H1 (cell line): ENCODE measurements at regions not wholly inside any gene's neighbourhood (a gene's known extent, or its start where the extent isn't known, plus 50 kb on each side); places are given as distances from the start of the nearest gene placed in this dataset.

Experiments
- CTCF ChIA-PET: fragments of 300-600 bp; sonication (Branson Sonifier 250); formaldehyde crosslinking; loops from one replicate; lab custom pipeline; 2021; ENCODE audit not compliant: partially characterized antibody; lab: Charles Lee
- POLR2A ChIA-PET: fragments of 300-600 bp; sonication (Branson Sonifier 250); formaldehyde crosslinking; loops from one replicate; lab custom pipeline; 2021; ENCODE audit warnings: inconsistent platforms; ENCODE audit not compliant: partially characterized antibody; lab: Charles Lee
- DNase-seq, 2 experiments: peaks; one replicate each; pipeline versions ENCODE4 v3.0.0 to v3.0.0-alpha.2; 2010 to 2022; ENCODE audit warnings: low spot score in 2 of 2, low read depth in 1 of 2, mixed read lengths in 1 of 2
- FAIRE-seq: peaks from 2 replicates; lab custom pipeline; 2011; peaks lifted over from hg19 to GRCh38; lab: Jason Lieb, UNC
- H2AFZ ChIP-seq: 2 replicates; pipeline ENCODE4 v1.8.1; 2012; ENCODE audit warnings: low read length, inconsistent platforms
- H2AK5ac ChIP-seq: 2 replicates; pipeline ENCODE4 v1.6.1; 2013; ENCODE audit warnings: low read depth, low read length
- H2BK120ac ChIP-seq: replicated peaks from 2 replicates; pipeline ENCODE3; 2013; ENCODE audit warnings: low read depth, low read length, inconsistent platforms
- H2BK12ac ChIP-seq: 2 replicates; pipeline ENCODE4 v1.6.1; 2013; ENCODE audit warnings: low read depth, low read length
- H2BK15ac ChIP-seq: 2 replicates; pipeline ENCODE4 v1.6.1; 2013; ENCODE audit warnings: low read length
- H2BK20ac ChIP-seq: 2 replicates; pipeline ENCODE4 v1.6.1; 2013; ENCODE audit warnings: low read length
- H2BK5ac ChIP-seq: 2 replicates; pipeline ENCODE4 v1.6.1; 2013; ENCODE audit warnings: low read depth, low read length
- H3K14ac ChIP-seq: 2 replicates; pipeline ENCODE4 v1.6.1; 2013; ENCODE audit warnings: inconsistent platforms; ENCODE audit not compliant: insufficient read length
- H3K18ac ChIP-seq: 2 replicates; pipeline ENCODE4 v1.6.1; 2013; ENCODE audit warnings: low read length; ENCODE audit errors: extremely low read depth
- H3K23ac ChIP-seq: 2 replicates; pipeline ENCODE4 v1.6.1; 2013; ENCODE audit warnings: inconsistent platforms; ENCODE audit not compliant: insufficient read length
- H3K23me2 ChIP-seq: 2 replicates; pipeline ENCODE4 v1.6.1; 2013; ENCODE audit warnings: low read depth, low read length
- H3K27ac ChIP-seq: 2 replicates; pipeline ENCODE4 v1.6.1; 2011; ENCODE audit warnings: low read depth, low read length, inconsistent platforms
- H3K27me3 ChIP-seq, 4 experiments: replicated peaks in 1 of 4; 1 replicate in 1 of 4; 2 replicates in 3 of 4; pipeline versions ENCODE4 v1.6.1 to v1.8.1; 2011 to 2013; ENCODE audit warnings: low read length in 3 of 4, mild to moderate bottlenecking in 3 of 4, inconsistent platforms in 2 of 4, mixed read lengths in 2 of 4, moderate library complexity in 1 of 4; ENCODE audit not compliant: control insufficient read depth in 3 of 4, insufficient read depth in 3 of 4; ENCODE audit errors: extremely low read depth in 1 of 4
- H3K36me3 ChIP-seq, 4 experiments: 2 replicates each; pipeline versions ENCODE4 v1.6.1 to v1.8.1; 2011 to 2013; ENCODE audit warnings: mild to moderate bottlenecking in 4 of 4, low read length in 3 of 4, moderate library complexity in 2 of 4, control low read depth in 1 of 4, inconsistent platforms in 1 of 4; ENCODE audit not compliant: insufficient read depth in 4 of 4, control insufficient read depth in 2 of 4
- H3K4ac ChIP-seq: replicated peaks from 2 replicates; pipeline ENCODE3; 2013; ENCODE audit warnings: low read length, low read depth, mixed read lengths, inconsistent platforms; ENCODE audit not compliant: insufficient read length
- H3K4me1 ChIP-seq, 4 experiments: replicated peaks in 1 of 4; 1 replicate in 1 of 4; 2 replicates in 3 of 4; pipeline versions ENCODE4 v1.6.1 to v1.8.1; 2011 to 2013; ENCODE audit warnings: low read length in 3 of 4, inconsistent platforms in 2 of 4, mixed read lengths in 1 of 4; ENCODE audit not compliant: insufficient read depth in 4 of 4, control insufficient read depth in 3 of 4
- H3K4me2 ChIP-seq, 2 experiments: 2 replicates each; pipeline versions ENCODE4 v1.6.1 to v1.8.1; 2011 to 2013; ENCODE audit warnings: low read depth in 2 of 2, low read length in 2 of 2, control low read depth in 1 of 2, inconsistent platforms in 1 of 2, mild to moderate bottlenecking in 1 of 2; ENCODE audit not compliant: insufficient read depth in 1 of 2
- H3K4me3 ChIP-seq, 4 experiments: fragments of 200-600, 300-600 bp in 1 of 4; sonication (generic), shearing (Covaris generic), sonication (Bioruptor Twin) in 1 of 4; 2 replicates each; pipeline versions ENCODE4 v1.5.1 to v1.8.1; 2011 to 2016; ENCODE audit warnings: low read length in 4 of 4, low read depth in 3 of 4, control low read depth in 2 of 4, inconsistent platforms in 2 of 4, mild to moderate bottlenecking in 2 of 4, mixed read lengths in 1 of 4, moderate library complexity in 1 of 4; ENCODE audit not compliant: insufficient read depth in 2 of 4; ENCODE audit errors: extremely low read depth in 1 of 4
- H3K56ac ChIP-seq: replicated peaks from 2 replicates; pipeline ENCODE3; 2013; ENCODE audit warnings: low read depth, mild to moderate bottlenecking, mixed read lengths, low read length, inconsistent platforms; ENCODE audit not compliant: insufficient read length
- H3K79me1 ChIP-seq: 2 replicates; pipeline ENCODE4 v1.6.1; 2013; ENCODE audit warnings: low read depth, low read length, control low read depth
- H3K79me2 ChIP-seq, 2 experiments: 2 replicates each; pipeline versions ENCODE4 v1.6.1 to v1.8.1; 2012 to 2013; ENCODE audit warnings: low read length in 2 of 2, mild to moderate bottlenecking in 2 of 2, inconsistent platforms in 1 of 2; ENCODE audit not compliant: insufficient read depth in 2 of 2, control insufficient read depth in 1 of 2
- H3K9ac ChIP-seq, 4 experiments: replicated peaks in 1 of 4; 1 replicate in 1 of 4; 2 replicates in 3 of 4; pipeline versions ENCODE4 v1.6.1 to v1.8.1; 2011 to 2013; ENCODE audit warnings: low read depth in 3 of 4, low read length in 3 of 4, control low read depth in 2 of 4, mild to moderate bottlenecking in 2 of 4, moderate library complexity in 2 of 4, inconsistent platforms in 1 of 4; ENCODE audit errors: extremely low read depth in 1 of 4
- H3K9me3 ChIP-seq, 2 experiments: 2 replicates each; pipeline versions ENCODE4 v1.6.1 to v1.8.1; 2012 to 2013; ENCODE audit warnings: mild to moderate bottlenecking in 2 of 2, moderate library complexity in 2 of 2, control low read depth in 1 of 2, inconsistent platforms in 1 of 2, low read depth in 1 of 2, low read length in 1 of 2, mixed read lengths in 1 of 2; ENCODE audit not compliant: insufficient read depth in 2 of 2
- H4K20me1 ChIP-seq, 2 experiments: replicated peaks in 1 of 2; 2 replicates each; pipeline versions ENCODE3 to v1.8.1; 2011 to 2013; ENCODE audit warnings: inconsistent platforms in 2 of 2, low read length in 2 of 2, mild to moderate bottlenecking in 1 of 2; ENCODE audit not compliant: insufficient read depth in 2 of 2, control insufficient read depth in 1 of 2
- H4K5ac ChIP-seq: 2 replicates; pipeline ENCODE4 v1.6.1; 2013; ENCODE audit warnings: low read length, low read depth, mixed read lengths, inconsistent platforms; ENCODE audit not compliant: insufficient read length
- H4K8ac ChIP-seq: 2 replicates; pipeline ENCODE4 v1.8.0; 2013; ENCODE audit warnings: mild to moderate bottlenecking, moderate library complexity, low read length, inconsistent platforms; ENCODE audit not compliant: insufficient read depth; ENCODE audit errors: extremely low read depth
- H4K91ac ChIP-seq: replicated peaks from 2 replicates; pipeline ENCODE3; 2013; ENCODE audit warnings: low read length, mixed read lengths, inconsistent platforms; ENCODE audit not compliant: insufficient read length
- CBX8 ChIP-seq: fragments of 300-800, 300-1000 bp; sonication (generic); IDR thresholded peaks from 2 replicates; pipeline ENCODE4 v1.7.1; 2016; ENCODE audit warnings: low read depth, low read length, borderline replicate concordance
- WGBS, 2 experiments: shearing (Covaris generic) in 1 of 2; methylation state at CpG; one replicate each; pipeline versions ENCODE4 v1.1.6 to v1.1.7; 2013 to 2015; ENCODE audit warnings: low lambda C conversion rate in 2 of 2, mixed read lengths in 2 of 2, inconsistent platforms in 1 of 2, low coverage in 1 of 2, missing lambda C conversion rate in 1 of 2; ENCODE audit not compliant: insufficient replicate concordance in 2 of 2, insufficient coverage in 1 of 2, insufficient read length in 1 of 2; ENCODE audit errors: extremely low coverage in 1 of 2, missing lambda C conversion rate in 1 of 2; 5-methylcytosine and 5-hydroxymethylcytosine counted together

DNA sequence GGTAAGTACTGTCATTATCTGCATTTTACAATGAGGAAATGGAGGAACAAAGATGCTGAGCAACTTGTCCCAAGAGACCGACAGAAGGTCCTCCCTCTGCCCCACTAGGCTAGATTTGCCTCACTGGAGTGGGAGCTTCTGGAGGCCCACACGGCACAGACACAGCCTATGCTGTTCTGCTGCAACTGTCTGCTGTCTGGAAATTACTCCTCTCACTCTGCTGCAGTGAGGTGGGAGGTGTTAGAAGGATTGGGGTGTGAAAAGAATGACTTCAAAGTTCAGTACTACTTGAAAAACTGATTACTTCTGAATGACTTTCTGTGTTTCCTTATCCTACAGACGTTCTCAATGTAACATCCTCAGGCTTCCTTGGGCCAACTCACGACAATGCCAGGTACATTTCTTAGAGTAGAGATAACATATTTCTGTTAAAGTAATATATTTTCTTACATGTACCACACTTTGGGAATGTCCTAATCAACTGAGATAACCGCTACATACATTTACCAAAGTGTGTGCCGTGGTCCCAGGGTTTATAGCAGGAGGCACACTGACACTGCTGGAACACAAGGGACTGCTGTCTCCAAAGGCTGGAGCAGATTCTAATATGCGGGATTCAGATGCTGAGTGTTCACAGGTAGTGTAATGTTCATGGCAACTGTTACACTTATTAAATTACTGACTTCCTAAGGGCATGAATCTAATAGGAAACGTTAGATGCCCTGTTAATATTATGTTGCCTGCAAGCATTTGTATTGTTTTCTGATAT is 53.5 kb upstream of the WASF3 start:
- CTCF ChIA-PET: interaction anchor here (0.7 to 11.0 kb wide), 5 partner anchors 10 to 179 kb away, joined by 3 to 168 read pairs (median 4); no protein-coding TSS in a partner anchor
- H3K9ac ChIP-seq: no peak overlapping the region
- WGBS, 2 experiments: 91% methylated on average over 8 of the region's 8 CpGs; no CpG with 5 or more reads in 1 of the 2 experiments
- H3K27ac ChIP-seq: no peak overlapping the region
- no peaks in the 10 kb centered on the region for H4K20me1 ChIP-seq
- H2AFZ ChIP-seq: no peak overlapping the region; the same call in 1 of the 2 replicates
- no peaks in the 10 kb centered on the region for H3K79me2 ChIP-seq
- no peak overlapping the region for H2BK5ac ChIP-seq
- H3K56ac ChIP-seq: no peak overlapping the region
- H2AK5ac ChIP-seq: no peak overlapping the region
- H3K4me1 ChIP-seq: peaks cover 0 to 5% (median 2%) of the 10 kb centered on the region in 4 experiments; a peak in 2 of 7 replicates
- no peak overlapping the region for H3K18ac ChIP-seq
- no peak for DNase-seq
- no peak overlapping the region for H4K91ac ChIP-seq
- H2BK15ac ChIP-seq: no peak overlapping the region
- no peak overlapping the region for H3K4me2 ChIP-seq
- H3K23me2 ChIP-seq: no peaks in the 10 kb centered on the region
- no peak overlapping the region for H2BK120ac ChIP-seq
- H3K79me1 ChIP-seq: no peaks in the 10 kb centered on the region
- no peak overlapping the region for H2BK12ac ChIP-seq
- no peak overlapping the region for H4K5ac ChIP-seq
- H3K23ac ChIP-seq: no peak overlapping the region
- H3K27me3 ChIP-seq: no peaks in the 10 kb centered on the region; a peak in 1 of 7 replicates
- H3K36me3 ChIP-seq: no peaks in the 10 kb centered on the region
- H3K14ac ChIP-seq: no peak overlapping the region
- H3K9me3 ChIP-seq: peaks cover 2 to 5% of the 10 kb centered on the region in 2 experiments
- POLR2A ChIA-PET: interaction anchor here (0.5 to 2.1 kb wide), 3 partner anchors 55 to 120 kb away, joined by 3 to 6 read pairs (median 3); no protein-coding TSS in a partner anchor
- no peak overlapping the region for H2BK20ac ChIP-seq
- no peak for FAIRE-seq
- no peak overlapping the region for H3K4ac ChIP-seq
- H4K8ac ChIP-seq: no peak overlapping the region
- H3K4me3 ChIP-seq: no peak overlapping the region
- no peak for TF ChIP-seq CBX8
